ENCODE measurements at regions not wholly inside any gene's neighbourhood (a gene's known extent, or its start where the extent isn't known, plus 50 kb on each side); places are given as distances from the start of the nearest gene placed in this dataset.
"Not testable (repeated sequence)": the region's sequence is repeated elsewhere in the genome, so short reads cannot be mapped to it uniquely, and the experiment has no call there.

- no peaks in the 10 kb centered on the region for H3K27me3 ChIP-seq (ENCODE audit: insufficient read depth, low read length)
- no peak overlapping the region for H3K4me3 ChIP-seq (ENCODE audit: low read depth, low read length)
- no peak overlapping the region for H2AFZ ChIP-seq (ENCODE audit: low read length, unreplicated experiment)
- no peaks in the 10 kb centered on the region for H3K4me1 ChIP-seq (ENCODE audit: control insufficient read depth, insufficient read depth, low read length, unreplicated experiment)
- H3K27ac ChIP-seq (ENCODE audit: low read depth, low read length) = no peak overlapping the region
- no peaks in the 10 kb centered on the region for H3K79me2 ChIP-seq (ENCODE audit: control insufficient read depth, insufficient read depth, low read length, unreplicated experiment)
- H3K36me3 ChIP-seq (ENCODE audit: insufficient read depth, low read length) = no peaks in the 10 kb centered on the region
These were observed 1575.3 kb upstream of the AGA start for GRCh38 chr4:179017581-179017980.

GRCh38 chr4:179027569-179027968 lies 1585.3 kb upstream of the AGA start:
- no peaks in the 10 kb centered on the region for H3K27me3 ChIP-seq (ENCODE audit: insufficient read depth, low read length)
- H3K4me1 ChIP-seq (ENCODE audit: control insufficient read depth, insufficient read depth, low read length, unreplicated experiment) = no peaks in the 10 kb centered on the region
- H3K4me3 ChIP-seq (ENCODE audit: low read depth, low read length) = no peak overlapping the region
- no peaks in the 10 kb centered on the region for H3K36me3 ChIP-seq (ENCODE audit: insufficient read depth, low read length)
- H2AFZ ChIP-seq (ENCODE audit: low read length, unreplicated experiment) = no peak overlapping the region
- no peaks in the 10 kb centered on the region for H3K79me2 ChIP-seq (ENCODE audit: control insufficient read depth, insufficient read depth, low read length, unreplicated experiment)
- H3K27ac ChIP-seq (ENCODE audit: low read depth, low read length) = no peak overlapping the region

- H2AFZ ChIP-seq (ENCODE audit: low read length, unreplicated experiment) = no peak overlapping the region
- H3K4me3 ChIP-seq (ENCODE audit: low read depth, low read length) = no peak overlapping the region
- H3K79me2 ChIP-seq (ENCODE audit: control insufficient read depth, insufficient read depth, low read length, unreplicated experiment) = no peaks in the 10 kb centered on the region
- no peaks in the 10 kb centered on the region for H3K4me1 ChIP-seq (ENCODE audit: control insufficient read depth, insufficient read depth, low read length, unreplicated experiment)
- no peaks in the 10 kb centered on the region for H3K27me3 ChIP-seq (ENCODE audit: insufficient read depth, low read length)
- no peak overlapping the region for H3K27ac ChIP-seq (ENCODE audit: low read depth, low read length)
- no peaks in the 10 kb centered on the region for H3K36me3 ChIP-seq (ENCODE audit: insufficient read depth, low read length)
These were observed 1586.1 kb upstream of the AGA start for GRCh38 chr4:179028321-179028720.

GRCh38 chr4:179029683-179030082 lies 1587.4 kb upstream of the AGA start:
- no peaks in the 10 kb centered on the region for H3K36me3 ChIP-seq (ENCODE audit: insufficient read depth, low read length)
- H3K4me1 ChIP-seq (ENCODE audit: control insufficient read depth, insufficient read depth, low read length, unreplicated experiment) = no peaks in the 10 kb centered on the region
- no peak overlapping the region for H3K4me3 ChIP-seq (ENCODE audit: low read depth, low read length)
- H3K27ac ChIP-seq (ENCODE audit: low read depth, low read length) = no peak overlapping the region
- no peak overlapping the region for H2AFZ ChIP-seq (ENCODE audit: low read length, unreplicated experiment)
- no peaks in the 10 kb centered on the region for H3K27me3 ChIP-seq (ENCODE audit: insufficient read depth, low read length)
- H3K79me2 ChIP-seq (ENCODE audit: control insufficient read depth, insufficient read depth, low read length, unreplicated experiment) = no peaks in the 10 kb centered on the region

- Histone ChIP-seq H3K79me2 (ENCODE audit: control insufficient read depth, insufficient read depth, low read length, unreplicated experiment) (no peaks in the 10 kb centered on the region), H3K4me3 (ENCODE audit: low read depth, low read length) (no peak overlapping the region), H3K27me3 (ENCODE audit: insufficient read depth, low read length) (no peaks in the 10 kb centered on the region), H2AFZ (ENCODE audit: low read length, unreplicated experiment) (no peak overlapping the region), H3K4me1 (ENCODE audit: control insufficient read depth, insufficient read depth, low read length, unreplicated experiment) (no peaks in the 10 kb centered on the region), H3K27ac (ENCODE audit: low read depth, low read length) (no peak overlapping the region), H3K36me3 (ENCODE audit: insufficient read depth, low read length) (no peaks in the 10 kb centered on the region)
These were observed 1598.0 kb upstream of the AGA start for GRCh38 chr4:179040259-179040658.

GRCh38 chr4:179048839-179049453 lies 1606.7 kb upstream of the AGA start:
- no peaks in the 10 kb centered on the region for H3K27me3 ChIP-seq (ENCODE audit: insufficient read depth, low read length)
- no peaks in the 10 kb centered on the region for H3K36me3 ChIP-seq (ENCODE audit: insufficient read depth, low read length)
- no peak overlapping the region for H3K4me3 ChIP-seq (ENCODE audit: low read depth, low read length)
- H3K27ac ChIP-seq (ENCODE audit: low read depth, low read length) = no peak overlapping the region
- H2AFZ ChIP-seq (ENCODE audit: low read length, unreplicated experiment) = no peak overlapping the region
- no peaks in the 10 kb centered on the region for H3K79me2 ChIP-seq (ENCODE audit: control insufficient read depth, insufficient read depth, low read length, unreplicated experiment)
- H3K4me1 ChIP-seq (ENCODE audit: control insufficient read depth, insufficient read depth, low read length, unreplicated experiment) = no peaks in the 10 kb centered on the region

GRCh38 chr4:179051206-179051605 lies 1609.0 kb upstream of the AGA start:
- no peak overlapping the region for H3K27ac ChIP-seq (ENCODE audit: low read depth, low read length)
- H3K79me2 ChIP-seq (ENCODE audit: control insufficient read depth, insufficient read depth, low read length, unreplicated experiment) = no peaks in the 10 kb centered on the region
- H3K4me1 ChIP-seq (ENCODE audit: control insufficient read depth, insufficient read depth, low read length, unreplicated experiment) = no peaks in the 10 kb centered on the region
- H2AFZ ChIP-seq (ENCODE audit: low read length, unreplicated experiment) = no peak overlapping the region
- H3K4me3 ChIP-seq (ENCODE audit: low read depth, low read length) = no peak overlapping the region
- H3K27me3 ChIP-seq (ENCODE audit: insufficient read depth, low read length) = no peaks in the 10 kb centered on the region
- H3K36me3 ChIP-seq (ENCODE audit: insufficient read depth, low read length) = no peaks in the 10 kb centered on the region

- H3K4me1 ChIP-seq (ENCODE audit: control insufficient read depth, insufficient read depth, low read length, unreplicated experiment) = no peaks in the 10 kb centered on the region
These were observed 1617.2 kb upstream of the AGA start for GRCh38 chr4:179059396-179059795.

GRCh38 chr4:179066254-179066653 lies 1624.0 kb upstream of the AGA start:
- H3K79me2 ChIP-seq (ENCODE audit: control insufficient read depth, insufficient read depth, low read length, unreplicated experiment); H3K4me3 ChIP-seq (ENCODE audit: low read depth, low read length); H3K27ac ChIP-seq (ENCODE audit: low read depth, low read length); H3K4me1 ChIP-seq (ENCODE audit: control insufficient read depth, insufficient read depth, low read length, unreplicated experiment); H2AFZ ChIP-seq (ENCODE audit: low read length, unreplicated experiment); H3K36me3 ChIP-seq (ENCODE audit: insufficient read depth, low read length); H3K27me3 ChIP-seq (ENCODE audit: insufficient read depth, low read length): not testable (repeated sequence)

More at GRCh38 chr4:179059396-179059795, 1617.2 kb upstream of the AGA start:
- Histone ChIP-seq H3K4me3 (ENCODE audit: low read depth, low read length) (no peak overlapping the region), H3K27ac (ENCODE audit: low read depth, low read length) (no peak overlapping the region), H3K36me3 (ENCODE audit: insufficient read depth, low read length) (no peaks in the 10 kb centered on the region), H2AFZ (ENCODE audit: low read length, unreplicated experiment) (no peak overlapping the region), H3K27me3 (ENCODE audit: insufficient read depth, low read length) (no peaks in the 10 kb centered on the region), H3K79me2 (ENCODE audit: control insufficient read depth, insufficient read depth, low read length, unreplicated experiment) (no peaks in the 10 kb centered on the region)

- H3K4me1 ChIP-seq (ENCODE audit: control insufficient read depth, insufficient read depth, low read length, unreplicated experiment) = no peaks in the 10 kb centered on the region
- no peaks in the 10 kb centered on the region for H3K36me3 ChIP-seq (ENCODE audit: insufficient read depth, low read length)
- H2AFZ ChIP-seq (ENCODE audit: low read length, unreplicated experiment) = no peak overlapping the region
- no peak overlapping the region for H3K4me3 ChIP-seq (ENCODE audit: low read depth, low read length)
- no peaks in the 10 kb centered on the region for H3K79me2 ChIP-seq (ENCODE audit: control insufficient read depth, insufficient read depth, low read length, unreplicated experiment)
- H3K27ac ChIP-seq (ENCODE audit: low read depth, low read length) = no peak overlapping the region
- no peaks in the 10 kb centered on the region for H3K27me3 ChIP-seq (ENCODE audit: insufficient read depth, low read length)
These were observed 1628.9 kb upstream of the AGA start for GRCh38 chr4:179071131-179071530.

GRCh38 chr4:179076865-179077264 lies 1634.6 kb upstream of the AGA start:
- H2AFZ ChIP-seq (ENCODE audit: low read length, unreplicated experiment) = no peak overlapping the region

More at GRCh38 chr4:179076865-179077264, 1634.6 kb upstream of the AGA start:
- Histone ChIP-seq H3K27ac (ENCODE audit: low read depth, low read length) (no peak overlapping the region), H3K4me3 (ENCODE audit: low read depth, low read length) (no peak overlapping the region), H3K79me2 (ENCODE audit: control insufficient read depth, insufficient read depth, low read length, unreplicated experiment) (no peaks in the 10 kb centered on the region), H3K4me1 (ENCODE audit: control insufficient read depth, insufficient read depth, low read length, unreplicated experiment) (no peaks in the 10 kb centered on the region), H3K27me3 (ENCODE audit: insufficient read depth, low read length) (no peaks in the 10 kb centered on the region), H3K36me3 (ENCODE audit: insufficient read depth, low read length) (no peaks in the 10 kb centered on the region)
